HG03354 (cell line): ENCODE measurements at regions not wholly inside any gene's neighbourhood (a gene's known extent, or its start where the extent isn't known, plus 50 kb on each side); places are given as distances from the start of the nearest gene placed in this dataset.
"Not testable (repeated sequence)": the region's sequence is repeated elsewhere in the genome, so short reads cannot be mapped to it uniquely, and the experiment has no call there.

Source experiments
- ATAC-seq: cut with Tn5 transposase; IDR thresholded peaks from one replicate; pipeline ENCODE4 v1.9.1; 2021; ENCODE audit warnings: mild to moderate bottlenecking; ENCODE audit not compliant: unreplicated experiment, poor library complexity, severe bottlenecking

DNA sequence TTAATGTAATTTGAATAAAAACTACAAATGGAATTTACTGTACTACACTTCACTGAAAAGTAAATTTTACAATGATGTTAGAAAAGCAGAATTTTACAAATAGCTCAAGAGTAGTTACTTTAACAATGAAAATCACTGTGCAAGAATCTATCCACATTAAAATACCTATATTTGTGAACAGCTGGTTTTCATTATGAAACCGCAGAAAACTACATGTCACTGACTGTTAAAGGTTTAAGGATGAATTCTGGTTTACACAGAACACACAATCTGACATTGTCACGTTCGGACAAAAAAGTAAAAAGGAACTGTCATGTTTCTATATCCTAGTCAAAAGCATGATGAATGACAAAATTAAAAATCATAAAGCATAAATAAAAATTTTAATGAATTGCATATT is 415.3 kb upstream of the PRKCQ start:
- ATAC-seq: no peak

- ATAC-seq: no peak
Observed at GRCh38 chr10:6990891-6991290, 410.8 kb upstream of the PRKCQ start.

DNA sequence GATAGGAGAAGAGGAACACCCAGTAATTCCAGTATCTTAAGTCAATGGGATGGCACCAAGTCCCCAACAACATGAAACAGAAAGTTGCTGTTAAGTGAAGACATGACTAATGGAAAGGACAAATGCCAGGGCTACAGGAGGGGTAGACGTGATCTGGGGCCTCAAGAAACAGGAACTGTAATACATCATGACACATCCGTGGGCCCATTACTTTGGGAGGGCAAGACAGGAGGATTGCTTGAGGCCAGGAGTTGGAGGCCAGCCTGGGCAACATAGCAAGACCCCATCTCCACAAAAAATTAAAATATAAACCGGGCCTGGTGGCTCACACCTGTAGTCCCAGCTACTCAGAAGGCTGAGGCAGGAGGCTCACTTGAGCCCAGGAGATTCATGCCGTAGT is 408.6 kb upstream of the PRKCQ start:
- ATAC-seq: no peak

GRCh38 chr10:6987536-6987945 is 407.5 kb upstream of the PRKCQ start:
- ATAC-seq: no peak

GRCh38 chr10:6986927-6987326 is 406.9 kb upstream of the PRKCQ start:
- ATAC-seq: no peak

DNA sequence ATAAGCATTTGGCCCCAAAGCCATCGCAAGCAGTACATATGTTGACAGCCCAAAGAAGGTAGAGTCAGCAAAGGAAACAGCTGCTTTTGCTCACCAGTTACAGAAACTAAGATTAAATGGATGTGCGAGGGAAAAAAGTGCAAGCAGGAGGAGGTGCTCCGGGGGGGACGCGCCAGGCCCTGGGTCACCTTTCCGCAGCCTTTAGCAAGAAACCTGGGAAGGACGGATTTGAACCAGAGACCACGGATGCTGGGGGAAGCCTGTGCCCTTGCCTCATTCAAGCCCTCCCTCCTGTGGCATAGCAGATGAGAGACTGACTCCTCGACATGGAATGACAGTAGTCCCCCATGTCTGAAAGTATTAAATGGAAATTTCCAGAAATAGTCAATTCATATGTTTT is 405.6 kb upstream of the PRKCQ start:
- no peak for ATAC-seq

DNA sequence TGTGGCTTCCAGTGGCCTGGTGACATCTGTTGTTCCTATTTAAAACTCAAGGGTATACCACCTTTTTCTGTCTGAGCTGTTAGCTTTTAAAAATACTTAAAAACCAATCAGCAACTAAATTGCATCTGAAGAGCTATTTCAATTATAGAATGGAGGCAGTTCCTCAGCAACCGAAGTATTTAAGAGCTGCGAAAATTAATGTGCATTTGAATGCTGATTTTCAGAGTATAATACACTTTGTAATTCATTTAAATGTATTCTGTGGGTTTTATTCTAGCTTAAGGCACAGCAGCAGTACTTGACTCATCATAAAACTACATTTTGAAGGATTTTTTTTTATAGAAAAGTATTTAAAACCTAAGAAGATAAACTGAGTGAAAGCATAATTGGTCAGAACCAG is 404.9 kb upstream of the PRKCQ start:
- no peak for ATAC-seq

GRCh38 chr10:6984016-6984415 is 403.9 kb upstream of the PRKCQ start:
- not testable (repeated sequence) for ATAC-seq

- no peak for ATAC-seq
Observed at GRCh38 chr10:6980353-6980752, 400.3 kb upstream of the PRKCQ start.

- no peak for ATAC-seq
Observed at GRCh38 chr10:6979371-6979770, 399.3 kb upstream of the PRKCQ start.

GRCh38 chr10:6978187-6978627 is 398.1 kb upstream of the PRKCQ start:
- no peak for ATAC-seq

GRCh38 chr10:6977398-6978186 is 397.5 kb upstream of the PRKCQ start:
- ATAC-seq: no peak

GRCh38 chr10:6973899-6974298 is 393.8 kb upstream of the PRKCQ start:
- ATAC-seq: no peak

DNA sequence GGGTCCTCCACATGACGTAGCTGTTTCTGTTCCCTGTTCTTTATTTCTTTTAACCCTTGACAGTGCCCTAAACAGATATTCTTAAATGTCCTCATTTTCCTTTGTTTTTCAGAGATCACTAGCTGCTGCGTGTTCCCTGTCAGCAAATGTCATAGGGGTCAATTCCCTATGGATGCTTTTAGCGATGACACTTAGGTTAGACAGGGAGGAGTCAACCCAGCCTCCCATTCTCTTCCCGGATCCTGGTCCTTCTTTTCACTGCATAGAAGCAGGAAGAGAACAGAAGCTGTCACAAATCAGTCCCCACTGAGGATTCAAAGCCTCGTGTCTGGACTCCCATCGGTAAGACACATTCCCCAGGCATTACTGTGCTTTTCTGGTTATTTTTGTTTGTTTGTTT is 392.1 kb upstream of the PRKCQ start:
- ATAC-seq: no peak

DNA sequence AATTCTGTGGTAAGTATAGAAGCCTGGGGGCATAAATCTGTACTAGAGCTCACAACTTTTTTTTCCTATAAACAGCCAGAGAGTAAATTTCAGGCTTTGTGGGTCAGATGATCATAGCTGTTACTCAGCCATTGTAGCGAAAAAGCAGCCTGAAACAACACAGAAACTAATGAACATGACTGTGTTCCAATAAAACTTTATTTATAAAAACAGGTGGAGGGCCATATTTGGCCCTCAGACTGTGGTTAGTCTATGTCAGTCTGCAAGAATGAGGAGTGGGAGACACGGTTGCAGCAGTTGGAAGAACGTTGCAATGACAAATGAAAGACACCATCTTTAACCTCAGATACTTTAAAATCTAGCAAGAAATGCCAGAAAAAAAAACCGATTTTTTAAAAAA is 389.6 kb upstream of the PRKCQ start:
- no peak for ATAC-seq

DNA sequence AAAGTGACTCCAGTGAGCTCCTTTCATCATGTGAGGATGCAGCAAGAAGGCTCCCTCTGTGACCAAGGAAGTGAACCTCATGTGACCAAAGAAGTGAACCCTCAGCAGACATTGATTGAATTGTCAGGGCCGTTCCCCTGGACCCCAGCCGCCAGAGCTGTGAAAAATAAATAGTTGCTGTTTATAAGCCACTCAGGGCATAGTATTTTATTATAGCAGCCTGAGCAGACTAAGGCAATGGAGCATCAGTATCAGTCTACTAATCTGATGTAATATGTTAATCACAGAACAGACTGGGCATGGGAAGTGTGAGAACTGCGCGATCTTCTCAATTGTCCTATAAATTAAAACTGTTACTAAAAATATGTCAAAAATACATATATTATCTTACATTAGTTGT is 384.5 kb upstream of the PRKCQ start:
- no peak for ATAC-seq

DNA sequence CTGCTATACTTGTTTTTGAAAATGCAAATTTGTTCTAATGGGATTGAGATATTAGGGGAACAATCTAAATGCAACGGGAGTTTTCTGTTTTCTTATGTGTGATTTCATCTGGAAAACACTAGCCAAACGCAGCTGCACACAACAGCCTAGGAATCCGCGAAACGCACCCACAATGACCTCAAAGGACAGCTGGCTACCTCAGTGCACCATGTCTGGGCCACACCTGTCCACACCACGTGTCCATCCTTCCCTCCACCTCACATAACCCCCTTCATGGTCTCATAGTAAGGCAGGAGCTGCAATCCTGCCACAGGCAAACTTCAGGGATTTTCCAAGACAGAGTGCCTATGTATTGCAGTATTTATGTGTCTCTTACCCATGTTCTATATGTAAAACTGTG is 382.5 kb upstream of the PRKCQ start:
- ATAC-seq: no peak

- ATAC-seq: no peak
Observed at GRCh38 chr10:6958711-6959110, 378.6 kb upstream of the PRKCQ start.

DNA sequence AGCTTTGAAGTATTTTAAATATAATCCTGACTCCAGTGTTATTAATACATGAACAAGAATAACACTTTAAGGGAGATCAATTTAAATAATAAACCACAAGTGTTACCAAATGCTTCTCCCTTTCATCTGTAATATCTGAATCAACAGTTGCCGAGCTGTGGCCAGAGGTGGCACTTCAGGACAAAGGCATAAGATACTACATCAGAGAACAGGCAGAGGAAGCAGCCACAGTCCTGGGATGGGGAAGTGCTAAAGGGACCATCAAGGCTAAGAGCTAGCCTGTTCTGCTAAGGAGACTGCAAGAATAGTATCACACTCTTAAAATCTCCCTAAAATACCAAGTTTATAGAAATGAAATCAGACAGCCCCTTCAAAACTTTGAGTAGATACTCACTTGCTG is 378.2 kb upstream of the PRKCQ start:
- ATAC-seq: no peak

DNA sequence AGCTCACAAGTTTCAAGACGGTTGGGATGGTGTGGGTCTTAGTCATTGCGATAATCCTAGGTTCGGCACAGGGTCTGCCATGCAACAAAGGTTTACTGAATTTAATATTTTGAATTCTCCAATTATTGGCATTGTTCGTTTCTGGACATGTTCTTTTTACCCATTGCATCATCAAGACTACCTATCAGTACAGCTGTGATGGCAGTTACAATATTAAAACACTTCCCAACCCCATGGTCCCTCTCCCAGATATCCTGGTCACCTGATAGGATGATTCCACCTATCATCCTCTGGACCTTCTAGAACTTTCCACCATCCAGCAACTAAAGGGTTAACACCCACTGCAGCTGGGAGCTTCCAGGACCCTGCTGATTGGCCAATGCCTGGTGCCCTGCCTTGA is 377.8 kb upstream of the PRKCQ start:
- no peak for ATAC-seq

DNA sequence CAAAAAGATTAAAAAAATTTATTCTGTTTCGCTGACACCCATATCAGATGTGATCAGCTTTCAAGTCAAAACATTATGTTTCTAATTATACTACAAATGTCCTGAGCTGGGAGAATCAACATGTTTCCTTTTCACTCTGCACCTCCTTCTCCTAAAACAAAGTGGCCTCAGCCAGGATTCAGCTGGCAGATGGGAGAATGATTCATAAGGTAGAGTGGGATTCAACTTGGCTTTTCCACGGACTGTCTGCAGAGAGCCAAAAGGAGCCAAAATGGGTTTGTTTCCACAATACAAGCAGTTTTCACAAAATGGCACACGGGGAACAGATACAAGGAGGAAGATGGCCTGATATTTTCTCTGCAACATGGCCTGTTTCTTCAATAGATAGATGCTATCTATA is 376.5 kb upstream of the PRKCQ start:
- ATAC-seq: no peak

- no peak for ATAC-seq
Observed at GRCh38 chr10:6953271-6953801, 373.3 kb upstream of the PRKCQ start.
